CD4-positive, alpha-beta T cell treated with Interleukin-15 for 4 hours (primary cell): ENCODE measurements at regions not wholly inside any gene's neighbourhood (a gene's known extent, or its start where the extent isn't known, plus 50 kb on each side); places are given as distances from the start of the nearest gene placed in this dataset.
"Not testable (repeated sequence)": the region's sequence is repeated elsewhere in the genome, so short reads cannot be mapped to it uniquely, and the experiment has no call there.

Source experiments
- DNase-seq: peaks from one replicate; pipeline ENCODE4 v3.0.0-alpha.2; 2020; ENCODE audit warnings: low spot score

- DNase-seq, result no peak
These were observed 113.7 kb downstream of the CDCA7 start for GRCh38 chr2:173468266-173468793.

- DNase-seq, result no peak
These were observed 117.4 kb downstream of the CDCA7 start for GRCh38 chr2:173472112-173472511.

GRCh38 chr2:173483137-173483536, 128.5 kb downstream of the CDCA7 start:
- no peak for DNase-seq

- DNase-seq, result no peak
These were observed 134.2 kb downstream of the CDCA7 start for GRCh38 chr2:173488861-173489260.

- DNase-seq, result no peak
These were observed 136.7 kb downstream of the CDCA7 start for GRCh38 chr2:173491418-173491817.

GRCh38 chr2:173493874-173494273, 139.2 kb downstream of the CDCA7 start:
- DNase-seq, result no peak

GRCh38 chr2:173496746-173497145, 142.1 kb downstream of the CDCA7 start:
- DNase-seq, result no peak

- no peak for DNase-seq
These were observed 146.3 kb downstream of the CDCA7 start for GRCh38 chr2:173500953-173501352.

GRCh38 chr2:173502296-173502695, 147.6 kb downstream of the CDCA7 start:
- DNase-seq, result no peak

- no peak for DNase-seq
These were observed 156.7 kb downstream of the CDCA7 start for GRCh38 chr2:173511357-173511756.

GRCh38 chr2:173511942-173512341, 157.3 kb downstream of the CDCA7 start:
- DNase-seq, result no peak

- no peak for DNase-seq
These were observed 158.5 kb downstream of the CDCA7 start for GRCh38 chr2:173513107-173513727.

- no peak for DNase-seq
These were observed 166.2 kb downstream of the CDCA7 start for GRCh38 chr2:173520918-173521317.

- no peak for DNase-seq
These were observed 166.9 kb downstream of the CDCA7 start for GRCh38 chr2:173521450-173522192.

GRCh38 chr2:173523497-173523896, 168.8 kb downstream of the CDCA7 start:
- DNase-seq, result no peak

GRCh38 chr2:173524256-173524955, 169.7 kb downstream of the CDCA7 start:
- DNase-seq, result no peak

- DNase-seq, result not testable (repeated sequence)
These were observed 178.3 kb downstream of the CDCA7 start for GRCh38 chr2:173532732-173533531.

- no peak for DNase-seq
These were observed 183.0 kb downstream of the CDCA7 start for GRCh38 chr2:173537694-173538093.

GRCh38 chr2:173539615-173540014, 184.9 kb downstream of the CDCA7 start:
- DNase-seq, result no peak

- DNase-seq, result no peak
These were observed 190.1 kb downstream of the CDCA7 start for GRCh38 chr2:173544641-173545363.

GRCh38 chr2:173545364-173545763, 190.7 kb downstream of the CDCA7 start:
- no peak for DNase-seq
